HG03521 (cell line): ENCODE measurements at regions not wholly inside any gene's neighbourhood (a gene's known extent, or its start where the extent isn't known, plus 50 kb on each side); places are given as distances from the start of the nearest gene placed in this dataset.

Experiments used
- ATAC-seq: cut with Tn5 transposase; IDR thresholded peaks from one replicate; pipeline ENCODE4 v1.9.1; 2021; ENCODE audit warnings: mild to moderate bottlenecking, moderate library complexity; ENCODE audit not compliant: unreplicated experiment

DNA sequence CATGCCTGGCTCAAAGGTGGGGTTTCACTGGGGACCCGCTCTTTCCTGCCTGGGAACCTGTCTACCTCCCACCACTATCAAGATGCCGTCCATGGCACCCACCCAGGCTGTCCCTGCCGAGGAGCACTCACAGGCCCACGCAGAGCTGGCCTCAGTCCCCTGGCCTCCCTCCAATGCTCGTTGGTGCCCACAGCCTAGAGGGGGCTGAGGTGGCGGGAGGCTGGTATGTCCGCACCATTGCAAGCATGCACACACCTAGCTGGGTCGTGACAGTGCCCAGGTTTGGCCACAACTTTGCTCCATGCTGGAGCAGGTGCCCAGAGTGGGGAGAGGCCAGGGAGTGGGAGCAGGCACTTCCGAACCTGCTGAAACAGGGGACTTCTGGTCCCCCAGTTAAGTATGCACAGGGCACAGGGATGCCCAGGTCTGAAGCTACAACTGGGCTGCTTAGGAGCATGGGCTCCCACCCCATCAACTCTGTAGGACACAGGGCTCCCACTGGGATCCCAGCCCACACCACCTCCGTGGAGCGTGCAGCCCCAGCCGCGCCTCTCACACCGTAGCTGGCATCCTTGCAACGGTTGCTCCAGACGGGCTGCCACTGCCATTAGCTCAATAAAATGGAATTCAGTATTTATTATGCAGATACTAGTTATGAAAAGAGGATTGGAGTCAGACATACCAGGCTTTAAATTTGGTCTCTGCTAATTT, 1376.1 kb upstream of the TENM3 start:
- ATAC-seq = no peak

DNA sequence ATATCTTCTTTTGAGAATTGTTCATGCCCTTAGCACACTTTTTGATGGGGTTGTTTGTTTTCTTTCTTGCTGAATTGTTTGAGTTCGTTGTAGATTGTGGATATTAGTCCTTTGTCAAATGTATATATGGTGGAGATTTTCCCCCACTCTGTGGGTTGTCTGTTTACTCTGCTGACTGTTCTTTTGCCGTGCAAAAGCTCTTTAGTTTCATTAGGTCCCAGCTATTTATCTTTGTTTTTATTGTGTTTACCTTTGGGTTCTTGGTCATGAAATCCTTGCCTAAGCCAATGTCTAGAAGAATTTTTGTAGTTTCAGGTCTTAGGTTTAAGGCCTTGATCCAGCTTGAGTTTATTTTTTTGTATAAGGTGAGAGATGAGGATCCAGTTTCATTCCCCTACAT, 1372.6 kb upstream of the TENM3 start:
- no peak for ATAC-seq

DNA sequence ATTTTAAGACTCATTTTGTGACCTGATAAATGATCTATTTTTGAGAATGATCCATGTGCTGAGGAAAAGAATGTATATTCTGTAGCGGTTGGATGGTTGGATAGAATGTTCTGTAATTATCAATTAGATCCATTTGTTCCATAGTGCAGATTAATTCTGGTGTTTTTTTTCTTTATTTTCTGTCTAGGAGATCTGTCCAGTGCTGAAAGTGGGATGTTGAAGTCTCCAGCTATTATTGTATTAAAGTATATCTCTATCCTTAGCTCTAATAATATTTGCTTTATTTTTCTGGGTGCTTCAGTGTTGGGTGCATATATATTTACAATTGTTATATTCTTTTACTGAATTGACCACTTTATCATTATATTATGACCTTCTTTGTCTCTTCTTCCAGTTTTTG, 1344.9 kb upstream of the TENM3 start:
- ATAC-seq = no peak

DNA sequence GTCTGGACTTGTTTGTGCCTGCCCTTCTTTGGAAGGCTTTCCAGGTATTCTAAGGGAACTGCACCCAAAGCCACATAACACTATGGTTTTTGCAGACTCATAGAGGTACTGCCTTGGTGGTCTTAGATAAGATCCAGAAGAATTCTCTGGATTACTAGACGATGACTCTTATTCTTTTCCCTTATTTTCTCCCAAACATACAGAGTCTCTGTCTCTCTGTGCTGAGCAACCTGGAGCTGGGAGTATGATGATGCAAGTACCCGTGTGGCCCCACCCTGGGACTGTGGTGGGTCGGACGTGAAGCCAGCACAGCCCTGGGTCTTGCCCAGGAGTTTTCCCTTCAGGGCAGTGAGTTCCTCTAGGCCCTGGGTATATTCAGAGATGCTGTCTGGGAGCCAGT, 1342.4 kb upstream of the TENM3 start:
- ATAC-seq = no peak

DNA sequence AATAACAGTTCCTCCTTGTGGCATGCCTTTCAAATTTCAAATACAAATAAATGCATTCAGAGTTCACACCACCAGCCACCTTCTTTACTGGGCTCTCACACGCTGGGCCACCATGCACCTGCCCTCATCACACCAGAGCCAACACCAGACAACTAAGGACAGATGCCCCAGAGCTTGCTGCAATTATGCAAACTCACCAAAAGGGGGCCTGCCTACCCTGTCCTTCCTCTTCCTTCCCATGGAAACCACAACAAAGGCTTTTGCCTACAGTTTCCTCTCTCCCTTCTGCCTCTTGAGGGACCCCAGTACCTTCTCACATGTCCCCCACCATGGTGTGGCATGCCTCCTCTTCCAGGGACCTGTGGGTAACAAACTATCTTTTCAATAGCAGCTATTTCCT, 1333.9 kb upstream of the TENM3 start:
- ATAC-seq = no peak

DNA sequence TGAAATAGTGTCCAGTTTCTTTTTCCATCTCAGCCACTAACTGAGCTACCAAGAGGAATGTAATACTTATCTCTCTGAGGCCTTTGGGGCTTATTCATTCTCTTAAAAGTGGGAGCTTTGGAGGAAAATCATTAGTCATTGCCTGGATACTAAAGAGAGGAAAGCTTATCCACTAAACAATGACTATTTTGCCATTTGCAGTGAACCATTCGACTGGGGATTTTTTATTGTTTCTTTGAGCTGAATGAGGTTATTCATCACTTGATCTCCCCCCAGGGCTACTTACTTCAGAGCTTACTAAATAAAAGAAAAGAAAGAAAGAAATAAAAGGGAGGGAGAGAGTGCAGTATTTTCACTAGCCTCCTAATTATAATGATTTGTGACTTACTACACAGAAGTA, 1329.5 kb upstream of the TENM3 start:
- no peak for ATAC-seq

DNA sequence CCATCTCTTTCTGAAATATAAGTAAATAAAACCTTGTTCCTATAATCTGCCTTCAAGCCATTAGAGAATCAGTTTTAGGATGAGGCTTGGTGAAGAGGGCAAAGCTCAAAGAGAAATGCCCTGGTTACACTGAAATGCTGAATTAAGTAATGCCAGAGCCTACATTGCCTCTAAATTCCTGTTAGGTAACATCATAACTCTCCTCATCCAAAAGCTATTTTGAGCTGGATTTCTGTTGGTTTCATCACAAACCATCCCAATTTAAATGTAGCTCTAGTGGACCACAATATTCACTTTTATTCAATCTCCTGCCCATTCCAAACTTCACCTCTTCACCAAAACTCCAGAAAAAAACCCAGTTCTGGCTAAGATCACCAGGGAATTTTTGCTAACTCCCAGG, 1319.7 kb upstream of the TENM3 start:
- no peak for ATAC-seq

DNA sequence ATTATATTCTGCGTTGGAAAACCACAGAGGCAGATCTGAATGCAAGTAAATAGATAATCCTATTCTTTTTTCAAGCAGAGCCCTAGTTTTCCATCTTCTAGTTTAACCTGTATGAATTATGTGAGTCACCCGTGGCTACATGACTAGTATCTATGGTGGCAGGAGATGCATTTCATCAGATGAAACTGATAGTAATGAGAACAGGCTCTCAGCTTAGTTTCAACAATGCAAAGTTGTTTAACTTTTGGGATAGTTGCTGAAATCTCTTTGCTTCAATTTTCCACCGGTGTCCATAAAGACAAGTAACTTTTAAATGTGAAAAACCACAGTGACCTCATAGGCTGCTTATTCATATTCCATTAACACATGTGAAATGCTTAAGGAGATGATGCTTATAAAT, 1317.4 kb upstream of the TENM3 start:
- ATAC-seq = no peak

DNA sequence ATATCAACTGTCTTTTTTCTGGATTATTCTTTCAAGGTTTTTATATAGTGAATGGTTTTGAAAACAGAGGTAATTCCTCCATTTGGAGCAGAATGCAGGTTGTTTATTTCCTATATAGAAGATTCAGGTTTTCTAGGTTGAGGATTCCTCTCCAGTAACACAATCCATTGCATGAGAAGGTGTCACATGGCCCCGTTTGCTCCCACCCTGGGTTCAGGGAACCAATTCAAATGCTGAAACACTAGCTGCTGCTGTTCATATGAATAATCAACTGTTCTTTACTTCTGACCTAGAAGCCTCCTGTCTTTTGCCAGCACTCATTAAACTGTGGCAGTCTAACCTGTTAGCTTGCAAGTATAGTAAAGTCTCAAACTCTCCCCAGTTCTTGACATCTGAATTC, 1316.9 kb upstream of the TENM3 start:
- ATAC-seq = no peak

DNA sequence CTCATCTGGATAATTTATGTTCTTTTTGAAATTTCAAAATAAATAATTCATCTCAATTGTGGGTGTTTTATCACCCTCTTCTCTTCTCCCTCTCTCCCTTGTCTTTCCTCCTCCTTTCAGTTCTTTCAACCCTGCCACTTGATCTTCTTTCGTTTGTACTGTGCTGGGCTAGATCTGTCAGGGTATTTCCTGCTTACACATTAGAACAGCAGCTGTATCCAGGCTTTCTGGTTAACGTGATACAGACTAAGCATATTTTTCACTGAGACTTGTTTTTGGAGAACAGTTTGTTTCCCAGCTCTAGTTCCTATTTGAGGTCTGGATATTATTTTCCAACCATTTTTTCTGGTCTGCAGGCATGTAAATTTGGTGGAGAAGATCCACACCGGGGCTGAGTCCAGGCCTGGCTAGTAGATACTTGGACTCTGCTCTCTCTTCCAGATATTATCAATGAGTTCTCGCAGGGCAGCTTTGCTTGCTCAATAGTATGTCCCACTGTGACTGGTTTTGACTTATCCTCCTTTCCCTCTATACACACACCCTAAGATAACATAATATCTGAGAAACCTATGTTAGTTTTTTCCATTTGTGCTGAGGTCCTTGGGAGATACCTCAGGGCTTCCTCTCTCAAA, 1310.7 kb upstream of the TENM3 start:
- no peak for ATAC-seq

DNA sequence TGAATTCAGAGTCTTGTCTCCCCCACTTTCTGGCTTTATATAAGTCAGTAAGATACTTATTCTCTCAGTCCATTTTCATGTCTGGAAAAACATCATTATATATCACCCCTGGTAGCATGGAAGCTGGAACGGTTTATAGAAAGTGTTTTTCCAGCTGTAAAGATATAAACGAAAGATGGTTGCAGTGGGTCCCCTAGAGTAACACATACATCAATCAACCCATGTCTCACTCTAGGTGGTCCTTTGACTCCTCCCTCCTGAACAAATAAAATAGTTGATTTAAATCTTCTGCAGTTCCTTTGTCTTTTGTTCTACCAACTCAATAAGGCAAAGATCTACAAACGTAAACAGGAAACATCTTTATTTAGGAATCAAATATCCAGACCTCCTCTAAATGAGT, 1306.1 kb upstream of the TENM3 start:
- no peak for ATAC-seq

DNA sequence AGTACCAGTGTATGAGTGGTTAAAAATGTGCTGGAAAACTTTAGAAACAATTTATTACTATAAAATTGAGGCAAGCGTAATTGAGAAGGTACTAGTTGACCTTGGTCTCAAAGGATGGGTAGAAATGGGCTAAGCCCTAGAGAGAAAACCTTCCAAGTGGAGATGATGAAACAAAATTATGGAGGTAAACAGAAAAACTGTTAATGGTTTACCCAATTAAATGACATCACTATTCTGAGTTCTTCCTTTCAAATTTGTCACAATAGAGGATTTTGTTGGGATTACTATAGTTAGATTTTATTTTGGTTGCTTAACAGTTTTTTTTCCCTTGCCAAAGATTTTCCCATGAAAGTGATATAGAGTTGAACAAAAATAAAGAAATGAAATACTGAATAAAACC, 1302.5 kb upstream of the TENM3 start:
- ATAC-seq = no peak

DNA sequence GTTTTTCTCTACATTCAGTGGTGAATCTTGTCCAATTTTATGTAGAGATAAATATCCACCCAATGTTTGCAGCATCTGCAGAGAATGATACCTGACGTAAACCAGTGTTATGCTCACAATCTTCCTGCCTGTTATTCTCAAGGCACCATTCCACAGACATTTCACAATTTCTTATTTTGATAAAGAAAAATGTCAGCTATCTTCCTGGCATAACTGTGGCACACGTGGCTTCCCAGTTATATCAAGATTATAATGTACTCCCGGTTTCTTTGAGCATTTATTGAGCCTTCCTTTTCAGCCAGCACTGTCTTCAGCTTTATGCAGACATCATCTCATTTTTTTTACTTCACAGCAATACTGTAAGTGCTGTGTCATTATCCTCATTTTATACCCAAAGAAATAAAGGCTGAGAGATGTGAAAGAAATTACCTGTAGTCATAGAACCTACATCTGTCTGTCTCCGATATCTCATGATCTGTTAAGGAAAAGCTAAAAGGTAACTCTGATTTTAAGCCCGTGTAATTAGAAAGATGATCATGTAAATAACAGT, 1300.8 kb upstream of the TENM3 start:
- no peak for ATAC-seq

DNA sequence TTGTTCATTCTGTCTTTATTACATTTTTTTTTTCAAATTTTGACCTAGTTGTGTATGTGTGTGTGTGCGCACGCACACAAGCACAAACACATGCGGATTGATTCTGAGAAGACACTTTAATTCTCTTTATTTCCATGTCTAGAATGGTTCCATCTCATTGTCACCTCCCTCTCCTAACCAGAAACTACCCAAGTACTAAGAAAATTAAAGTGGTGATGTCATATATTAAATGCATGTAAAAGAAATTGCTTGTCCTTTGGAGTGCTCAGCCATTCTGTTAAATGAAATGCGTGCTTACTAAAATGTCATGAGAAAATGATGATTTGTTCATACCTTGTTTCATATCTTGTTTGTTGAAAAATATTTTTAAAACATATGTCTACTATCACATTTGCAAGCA, 1297.0 kb upstream of the TENM3 start:
- ATAC-seq = no peak

DNA sequence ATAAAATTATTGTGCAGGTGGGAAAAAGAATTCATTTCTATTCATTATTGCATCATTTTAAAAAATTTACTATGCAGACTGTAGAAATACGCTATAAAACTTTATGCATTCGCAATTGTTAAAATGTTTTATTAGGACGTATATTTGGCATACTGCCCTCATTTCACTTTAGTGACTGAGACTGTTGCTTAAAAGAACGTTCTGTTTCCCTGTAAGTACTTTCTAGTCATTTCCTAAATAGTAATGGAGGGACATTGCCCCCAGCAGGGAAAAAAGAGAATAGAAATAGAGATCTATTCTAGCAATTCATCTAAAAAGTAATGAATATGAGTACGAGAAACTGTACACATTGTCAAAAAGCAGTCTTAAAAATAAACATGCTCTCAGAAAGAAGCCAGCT, 1295.8 kb upstream of the TENM3 start:
- no peak for ATAC-seq

DNA sequence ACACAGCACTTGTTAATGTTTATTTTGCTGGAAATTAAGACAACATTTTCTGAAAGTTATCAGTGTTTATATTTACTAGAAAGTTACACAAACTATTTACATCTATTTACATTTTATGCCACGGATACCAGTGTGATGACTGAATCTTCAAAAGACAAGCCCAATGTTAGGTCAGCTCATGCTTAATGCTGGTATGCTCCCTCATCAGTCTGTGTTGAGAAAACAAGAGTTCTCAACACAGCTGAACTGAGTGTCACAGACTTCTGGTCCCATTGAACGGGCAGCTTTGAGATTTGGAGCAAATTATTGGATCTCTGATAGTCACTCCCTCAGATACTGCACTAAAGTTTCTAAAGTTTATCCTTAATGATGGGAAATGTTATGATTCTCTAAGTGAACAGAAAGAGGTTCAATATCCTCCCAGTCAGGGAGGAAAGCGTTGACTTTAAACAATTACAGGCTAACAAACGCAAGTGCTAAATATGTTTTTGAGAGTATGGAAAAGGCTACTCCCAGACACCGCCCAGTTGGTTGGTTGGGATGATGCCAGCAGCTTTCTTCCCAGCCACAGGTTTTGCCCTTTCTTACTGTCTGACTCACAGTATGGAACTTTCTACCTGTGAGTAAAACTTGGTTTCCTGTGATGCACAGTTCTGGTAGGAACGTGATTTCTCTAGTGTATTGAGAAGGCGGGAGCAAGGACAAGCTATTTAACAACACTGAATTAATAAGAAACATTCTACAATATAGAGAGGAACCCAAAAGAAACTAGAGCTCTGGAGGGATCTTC, 1293.6 kb upstream of the TENM3 start:
- ATAC-seq = no peak

DNA sequence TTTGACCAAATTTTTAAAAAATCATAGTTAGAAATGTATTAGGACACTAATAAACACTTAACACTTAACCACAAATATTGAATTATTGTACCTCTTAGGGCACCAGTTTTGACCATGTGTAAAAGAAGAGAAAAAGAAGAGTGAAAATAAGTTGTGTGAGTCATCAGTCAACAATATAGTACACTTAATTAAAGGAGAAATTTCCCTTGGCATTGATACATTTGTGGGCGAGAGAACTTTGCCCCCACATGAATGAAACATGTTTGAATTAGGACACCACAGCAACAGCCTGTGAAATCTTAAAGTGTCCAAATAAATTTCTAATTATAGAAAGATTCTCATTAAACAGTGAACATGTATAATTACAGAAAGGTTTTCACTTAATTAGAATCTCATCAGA, 1292.8 kb upstream of the TENM3 start:
- ATAC-seq = no peak

DNA sequence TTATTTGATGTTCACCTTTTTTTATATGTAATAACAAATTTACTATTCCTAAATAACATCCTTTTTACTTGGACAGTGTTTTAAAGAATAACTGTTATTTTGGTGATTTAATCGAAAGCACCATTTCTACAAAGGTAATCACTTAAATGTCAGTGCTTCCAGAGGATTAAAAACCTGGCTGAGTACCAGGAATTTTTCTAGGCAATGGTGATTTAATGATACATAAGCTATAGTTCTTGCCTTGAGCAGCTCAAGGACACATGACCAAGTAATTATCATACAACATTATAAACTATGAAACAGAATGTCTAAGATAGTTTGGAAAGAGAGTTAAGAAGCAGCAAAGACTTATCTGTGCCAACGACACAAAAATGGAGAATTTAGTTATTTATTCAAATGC, 1291.9 kb upstream of the TENM3 start:
- no peak for ATAC-seq

DNA sequence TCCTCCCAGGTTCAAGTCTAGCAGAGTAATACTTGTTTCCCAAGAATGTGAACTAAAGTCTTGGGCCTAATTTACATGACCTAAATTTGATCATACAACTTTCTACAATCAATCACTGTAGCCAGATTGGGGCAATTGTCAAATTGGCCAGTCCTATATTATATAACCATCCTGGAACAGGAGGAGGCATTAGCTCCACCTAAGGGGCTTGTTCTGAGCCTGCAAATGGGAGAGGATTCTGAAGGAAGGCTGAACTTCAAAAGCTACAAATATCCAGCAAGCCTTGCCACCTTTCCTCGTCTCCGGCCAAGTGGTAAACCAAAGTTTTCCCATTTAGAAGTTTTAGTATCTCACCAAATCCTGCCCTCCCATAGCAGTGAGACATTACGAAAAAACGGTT, 1289.6 kb upstream of the TENM3 start:
- no peak for ATAC-seq

DNA sequence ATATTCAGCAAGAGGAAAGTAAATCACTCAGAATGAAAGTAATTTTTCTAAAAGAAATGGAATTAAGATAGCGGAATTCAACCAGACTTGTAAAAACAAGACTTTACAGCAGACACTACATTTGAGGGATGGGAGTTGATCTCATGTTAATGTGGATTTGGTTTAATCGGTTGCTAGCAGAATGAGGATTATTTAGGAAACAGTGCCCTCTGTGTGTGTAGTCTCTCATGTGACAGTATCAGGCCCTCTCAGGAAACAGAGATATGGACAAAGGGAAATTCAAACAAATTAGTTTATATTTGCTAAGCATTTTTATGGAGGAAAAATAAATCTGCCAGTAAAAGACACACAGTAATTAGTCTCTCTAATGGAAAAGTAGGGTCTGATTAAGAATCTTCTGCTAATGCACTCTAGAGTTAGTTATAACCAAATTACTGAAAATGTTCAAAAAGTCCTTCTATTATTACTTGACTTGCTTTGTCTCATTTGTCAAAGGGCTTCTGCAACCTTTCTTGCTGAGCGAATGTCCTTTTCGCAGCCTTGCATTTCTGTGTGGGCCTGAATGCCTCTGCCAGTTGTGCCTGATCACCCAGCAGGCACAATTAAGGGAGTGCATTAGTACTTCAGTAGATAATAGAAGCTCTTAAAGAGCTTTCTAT, 1282.3 kb upstream of the TENM3 start:
- ATAC-seq = no peak

DNA sequence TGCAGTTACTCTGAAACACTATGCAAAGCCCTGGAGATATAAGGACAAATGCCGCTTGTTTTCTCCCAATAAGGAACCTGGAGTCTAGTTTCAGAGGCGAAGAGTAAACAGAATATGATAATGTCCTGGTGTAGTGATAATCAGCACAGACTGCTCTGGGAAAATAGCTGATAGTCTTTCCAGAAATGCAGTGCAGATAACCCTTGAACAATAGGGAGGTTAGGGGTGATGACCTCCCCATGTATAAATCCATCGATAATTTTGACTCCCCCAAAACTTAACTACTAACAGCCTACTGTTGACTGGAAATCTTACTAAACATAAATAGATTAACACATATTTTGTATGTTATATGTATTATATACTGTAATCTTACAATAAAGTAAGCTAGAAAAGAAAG, 1280.9 kb upstream of the TENM3 start:
- no peak for ATAC-seq
